Fibroblast of lung (primary cell): ENCODE measurements at regions not wholly inside any gene's neighbourhood (a gene's known extent, or its start where the extent isn't known, plus 50 kb on each side); places are given as distances from the start of the nearest gene placed in this dataset.

Source experiments
- DNase-seq, 2 donors: peaks; one replicate each; pipeline versions ENCODE4 v3.0.0 to v3.0.0-alpha.2; 2010; ENCODE audit warnings: low read depth in 2 of 2
- H2AFZ ChIP-seq: 2 replicates; pipeline ENCODE4 v1.5.1; 2012; ENCODE audit warnings: low read length, control low read depth, inconsistent platforms
- H3K27ac ChIP-seq: 2 replicates; pipeline ENCODE4 v1.5.1; 2011; ENCODE audit warnings: low read length, control low read depth; ENCODE audit not compliant: insufficient read depth
- H3K27me3 ChIP-seq: 2 replicates; pipeline ENCODE4 v1.5.1; 2011; ENCODE audit warnings: mild to moderate bottlenecking, low read length; ENCODE audit not compliant: control insufficient read depth, insufficient read depth
- H3K36me3 ChIP-seq: 2 replicates; pipeline ENCODE4 v1.5.1; 2011; ENCODE audit warnings: low read length; ENCODE audit not compliant: control insufficient read depth, insufficient read depth
- H3K4me1 ChIP-seq: 2 replicates; pipeline ENCODE4 v1.5.1; 2011; ENCODE audit warnings: low read length; ENCODE audit not compliant: control insufficient read depth, insufficient read depth; ENCODE audit errors: extremely low read depth
- H3K4me2 ChIP-seq: 2 replicates; pipeline ENCODE4 v1.5.1; 2011; ENCODE audit warnings: low read length, control low read depth; ENCODE audit not compliant: insufficient read depth; ENCODE audit errors: extremely low read depth
- H3K4me3 ChIP-seq, 4 experiments: fragments of 200-600 bp in 1 of 4; sonication (generic) in 1 of 4; replicated peaks in 1 of 4; 2 replicates each; pipeline ENCODE4 v1.5.1; 2011 to 2016; ENCODE audit warnings: low read length in 4 of 4, low read depth in 3 of 4, mild to moderate bottlenecking in 3 of 4, control low read depth in 2 of 4, inconsistent platforms in 1 of 4, mixed read lengths in 1 of 4; ENCODE audit not compliant: insufficient read depth in 1 of 4; ENCODE audit errors: control extremely low read depth in 1 of 4
- H3K79me2 ChIP-seq: 2 replicates; pipeline ENCODE4 v1.5.1; 2012; ENCODE audit warnings: mild to moderate bottlenecking, low read length, inconsistent platforms; ENCODE audit not compliant: control insufficient read depth, insufficient read depth
- H3K9ac ChIP-seq: 2 replicates; pipeline ENCODE4 v1.5.1; 2011; ENCODE audit warnings: mild to moderate bottlenecking, low read length, control low read depth; ENCODE audit not compliant: insufficient read depth
- H3K9me3 ChIP-seq: 2 replicates; pipeline ENCODE4 v1.5.1; 2012; ENCODE audit warnings: low read depth, low read length; ENCODE audit not compliant: control insufficient read depth, insufficient read depth
- H4K20me1 ChIP-seq: 2 replicates; pipeline ENCODE4 v1.5.1; 2011; ENCODE audit warnings: low read length; ENCODE audit not compliant: control insufficient read depth, insufficient read depth; ENCODE audit errors: extremely low read depth
- CTCF ChIP-seq, 2 donors: IDR thresholded peaks in 1 of 2; conservative IDR thresholded peaks in 1 of 2; 1 replicate in 1 of 2; 2 replicates in 1 of 2; pipeline ENCODE4 v1.5.1; 2011 to 2012; ENCODE audit warnings: low read length in 2 of 2, control low read depth in 1 of 2, inconsistent platforms in 1 of 2, low read depth in 1 of 2, mild to moderate bottlenecking in 1 of 2
- EZH2 ChIP-seq: IDR thresholded peaks from 2 replicates; pipeline ENCODE4 v1.5.1; 2012; ENCODE audit warnings: low read length, control low read depth, mild to moderate bottlenecking; ENCODE audit errors: missing control alignments

DNA sequence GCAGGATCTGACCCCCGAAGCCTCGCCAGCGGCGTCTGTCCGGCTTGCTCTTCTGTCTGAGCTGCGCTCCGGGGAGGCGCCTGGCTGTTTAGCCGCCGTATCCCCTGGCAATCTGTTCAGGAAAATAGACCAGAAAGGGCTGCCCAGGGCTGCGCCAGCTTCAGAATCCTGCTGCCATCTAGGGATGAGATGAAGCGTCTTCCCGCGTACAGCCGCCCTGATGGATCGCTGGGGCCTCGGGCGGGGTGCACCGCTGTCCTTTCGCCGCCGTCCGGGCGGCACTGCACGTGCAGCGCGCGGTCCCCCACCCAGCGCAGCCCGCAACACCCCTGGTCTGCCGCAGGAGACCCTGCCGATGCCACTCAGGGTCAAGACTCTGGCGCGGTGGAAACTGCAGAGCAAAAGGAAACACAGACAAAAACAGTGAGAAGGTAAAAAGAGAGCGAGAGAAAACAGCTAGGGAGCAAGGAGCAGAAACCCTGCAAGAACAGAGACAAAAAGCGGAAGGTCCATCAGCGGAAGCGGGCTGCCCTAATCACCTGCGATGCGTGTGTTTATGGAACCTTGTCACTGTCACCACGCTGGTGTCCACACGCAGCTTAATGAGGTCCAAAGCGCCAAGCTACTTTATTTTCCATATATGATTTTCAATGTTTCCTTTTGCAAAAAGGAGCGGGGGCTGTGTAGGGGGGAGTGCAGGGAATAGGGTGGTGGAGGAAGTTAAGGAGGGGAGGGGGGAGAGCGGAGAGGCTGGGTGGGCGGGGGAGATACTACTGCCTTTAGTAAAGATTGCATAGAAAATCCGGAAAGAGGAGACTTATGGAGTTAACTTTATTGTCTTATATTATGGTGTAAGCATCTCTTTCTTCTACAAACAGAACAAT is 2113.3 kb upstream of the PIK3C3 start:
- Histone ChIP-seq H3K36me3 (no peaks in the 10 kb centered on the region), H3K79me2 (no peaks in the 10 kb centered on the region), H2AFZ (peak overlapping the region; percentile 83), H3K9ac (no peak overlapping the region), H3K27ac (no peak overlapping the region), H3K4me3 (peak overlapping the region; percentile 40 to 60 (median 48)), H3K4me1 (no peaks in the 10 kb centered on the region), H4K20me1 (no peaks in the 10 kb centered on the region), H3K9me3 (no peaks in the 10 kb centered on the region), H3K4me2 (peak overlapping the region; percentile 81), H3K27me3 (no peaks in the 10 kb centered on the region)
- DNase-seq = peak; percentile 67 to 86
- TF ChIP-seq CTCF (conservative IDR thresholded peaks at IDR 0.05 in 1 of 2, IDR thresholded peaks at IDR 0.05 in 1 of 2; ENCODE audit: low read depth in 1 of 2, low read length in 2 of 2) (peak; percentile 41 to 48), EZH2 (no peak)

DNA sequence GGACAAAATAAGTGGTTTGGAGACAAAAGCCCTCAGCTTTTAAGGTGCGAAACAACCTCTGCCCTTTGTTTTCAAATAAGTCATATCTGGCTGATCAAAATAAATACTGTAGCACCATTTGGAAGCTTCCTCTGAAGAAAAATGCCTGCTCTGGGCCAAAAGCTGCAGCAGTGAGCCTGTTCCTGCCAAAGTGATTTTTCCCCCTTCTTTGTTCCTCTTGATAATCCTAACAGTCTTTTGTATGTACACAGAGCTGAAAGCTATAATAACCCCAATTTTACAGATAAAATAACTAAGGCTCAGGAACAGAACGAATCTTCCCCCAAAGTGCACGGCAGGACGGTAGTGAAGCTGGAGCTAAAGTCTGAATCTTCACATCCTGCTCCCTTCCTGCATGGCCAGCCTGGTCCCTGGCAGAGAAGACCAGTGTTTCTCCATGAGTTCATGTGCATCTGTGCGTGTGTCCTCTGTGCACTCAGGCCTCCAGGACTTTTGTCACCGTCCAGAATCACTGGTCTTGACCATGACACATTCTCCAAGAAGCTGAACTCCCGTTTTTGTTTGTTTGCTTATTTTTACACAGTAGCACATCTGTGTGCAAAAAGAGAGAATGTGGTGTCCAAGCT is 2114.1 kb upstream of the PIK3C3 start:
- no peak overlapping the region for H3K27ac ChIP-seq
- H3K9ac ChIP-seq = no peak overlapping the region
- no peaks in the 10 kb centered on the region for H3K36me3 ChIP-seq
- peak overlapping the region; percentile 81 for H3K4me2 ChIP-seq
- no peaks in the 10 kb centered on the region for H3K79me2 ChIP-seq
- H3K27me3 ChIP-seq = no peaks in the 10 kb centered on the region
- H3K9me3 ChIP-seq = no peaks in the 10 kb centered on the region
- no peaks in the 10 kb centered on the region for H3K4me1 ChIP-seq
- H3K4me3 ChIP-seq = peak overlapping the region in 2 of 4 experiments; percentile 52 to 60
- TF ChIP-seq EZH2 = no peak
- TF ChIP-seq CTCF (conservative IDR thresholded peaks at IDR 0.05 in 1 of 2, IDR thresholded peaks at IDR 0.05 in 1 of 2; ENCODE audit: low read depth in 1 of 2, low read length in 2 of 2) = no peak
- no peaks in the 10 kb centered on the region for H4K20me1 ChIP-seq
- peak overlapping the region; percentile 27 for H2AFZ ChIP-seq
- DNase-seq = no peak

DNA sequence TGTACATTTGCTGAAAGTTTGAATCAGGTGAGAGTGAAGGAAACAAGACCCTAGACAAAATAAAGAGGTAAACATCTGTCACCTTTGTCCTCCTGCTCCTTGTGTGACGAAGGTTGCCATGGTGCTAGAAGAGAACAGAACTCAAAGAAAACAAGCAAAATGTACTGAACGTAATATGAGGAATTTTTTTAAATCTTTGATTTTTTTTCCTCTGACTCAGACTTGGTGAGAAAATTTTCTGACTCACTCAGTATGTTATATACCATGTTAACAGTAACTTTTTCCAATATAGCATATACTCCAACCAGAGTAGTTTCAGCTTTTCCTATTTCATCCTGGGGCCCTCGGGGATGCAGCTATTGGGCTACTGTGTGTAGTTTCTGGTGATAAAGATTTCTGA is 2114.6 kb upstream of the PIK3C3 start:
- no peak for TF ChIP-seq EZH2
- TF ChIP-seq CTCF (conservative IDR thresholded peaks at IDR 0.05 in 1 of 2, IDR thresholded peaks at IDR 0.05 in 1 of 2; ENCODE audit: low read depth in 1 of 2, low read length in 2 of 2) = no peak
- Histone ChIP-seq H3K27ac (no peak overlapping the region), H3K36me3 (no peaks in the 10 kb centered on the region), H3K4me1 (no peaks in the 10 kb centered on the region), H4K20me1 (no peaks in the 10 kb centered on the region), H2AFZ (no peak overlapping the region), H3K4me2 (no peak overlapping the region), H3K4me3 (no peak overlapping the region), H3K79me2 (no peaks in the 10 kb centered on the region), H3K9me3 (no peaks in the 10 kb centered on the region), H3K27me3 (no peaks in the 10 kb centered on the region), H3K9ac (no peak overlapping the region)
- peak; percentile 47 to 96 for DNase-seq
